ENCODE measurements at regions not wholly inside any gene's neighbourhood (a gene's known extent, or its start where the extent isn't known, plus 50 kb on each side); places are given as distances from the start of the nearest gene placed in this dataset.

DNA sequence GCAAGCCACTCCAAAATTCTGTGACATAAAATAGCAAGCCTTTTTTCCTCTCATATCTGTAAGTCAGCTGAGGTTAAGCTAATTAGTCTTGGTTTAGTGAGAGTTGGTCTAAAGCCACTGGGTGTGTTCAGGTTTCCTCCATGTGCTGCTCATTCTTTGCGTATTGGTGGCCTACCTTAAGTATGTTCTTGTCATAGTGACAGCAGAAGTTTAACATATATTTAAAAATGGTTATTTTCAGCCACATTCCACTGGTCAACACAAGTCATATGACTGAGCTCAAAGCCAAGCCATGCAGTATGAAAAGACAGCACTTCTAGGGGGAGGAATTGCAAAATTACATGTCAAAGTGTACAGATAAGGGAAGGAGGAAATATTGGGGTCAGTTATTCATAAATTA lies 100.5 kb upstream of the FGF10 start:
- TF ChIP-seq POLR2A (IDR thresholded peaks at IDR 0.05), result no peak
- TF ChIP-seq, protein P1, sequence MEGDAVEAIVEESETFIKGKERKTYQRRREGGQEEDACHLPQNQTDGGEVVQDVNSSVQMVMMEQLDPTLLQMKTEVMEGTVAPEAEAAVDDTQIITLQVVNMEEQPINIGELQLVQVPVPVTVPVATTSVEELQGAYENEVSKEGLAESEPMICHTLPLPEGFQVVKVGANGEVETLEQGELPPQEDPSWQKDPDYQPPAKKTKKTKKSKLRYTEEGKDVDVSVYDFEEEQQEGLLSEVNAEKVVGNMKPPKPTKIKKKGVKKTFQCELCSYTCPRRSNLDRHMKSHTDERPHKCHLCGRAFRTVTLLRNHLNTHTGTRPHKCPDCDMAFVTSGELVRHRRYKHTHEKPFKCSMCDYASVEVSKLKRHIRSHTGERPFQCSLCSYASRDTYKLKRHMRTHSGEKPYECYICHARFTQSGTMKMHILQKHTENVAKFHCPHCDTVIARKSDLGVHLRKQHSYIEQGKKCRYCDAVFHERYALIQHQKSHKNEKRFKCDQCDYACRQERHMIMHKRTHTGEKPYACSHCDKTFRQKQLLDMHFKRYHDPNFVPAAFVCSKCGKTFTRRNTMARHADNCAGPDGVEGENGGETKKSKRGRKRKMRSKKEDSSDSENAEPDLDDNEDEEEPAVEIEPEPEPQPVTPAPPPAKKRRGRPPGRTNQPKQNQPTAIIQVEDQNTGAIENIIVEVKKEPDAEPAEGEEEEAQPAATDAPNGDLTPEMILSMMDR (IDR thresholded peaks at IDR 0.05), result no peak
